ENCODE measurements at regions not wholly inside any gene's neighbourhood (a gene's known extent, or its start where the extent isn't known, plus 50 kb on each side); places are given as distances from the start of the nearest gene placed in this dataset.
"Not testable (repeated sequence)": the region's sequence is repeated elsewhere in the genome, so short reads cannot be mapped to it uniquely, and the experiment has no call there.

- H3K27me3 ChIP-seq; ATAC-seq; DNase-seq; H3K4me3 ChIP-seq; intact Hi-C loops (cut with DNase I); H3K9me3 ChIP-seq; H3K36me3 ChIP-seq (replicated peaks in 1 of 2; ENCODE audit: insufficient read depth in 1 of 2, low read depth in 2 of 2); H3K27ac ChIP-seq; H3K4me1 ChIP-seq: not testable (repeated sequence)
- 31 to 58% methylated on average over 1 of the region's 1 CpG for WGBS, 2 donors
These were observed 269.9 kb downstream of the CNTNAP3 start for GRCh38 chr9:39018107-39018506.

GRCh38 chr9:39015178-39015577 is 272.8 kb downstream of the CNTNAP3 start:
- H3K4me1 ChIP-seq; H3K27ac ChIP-seq; H3K27me3 ChIP-seq; H3K36me3 ChIP-seq (replicated peaks in 1 of 2; ENCODE audit: insufficient read depth in 1 of 2, low read depth in 2 of 2); DNase-seq; intact Hi-C loops (cut with DNase I); H3K9me3 ChIP-seq; H3K4me3 ChIP-seq; ATAC-seq: not testable (repeated sequence)
- no CpG with 5 or more reads among the region's 1 CpG for WGBS, 2 donors

- H3K27ac ChIP-seq; H3K4me3 ChIP-seq; DNase-seq; H3K36me3 ChIP-seq (replicated peaks in 1 of 2; ENCODE audit: insufficient read depth in 1 of 2, low read depth in 2 of 2); ATAC-seq; H3K9me3 ChIP-seq; H3K4me1 ChIP-seq; H3K27me3 ChIP-seq; intact Hi-C loops (cut with DNase I): not testable (repeated sequence)
These were observed 273.2 kb downstream of the CNTNAP3 start for GRCh38 chr9:39014805-39015123.

GRCh38 chr9:39014096-39014804 is 273.7 kb downstream of the CNTNAP3 start:
- ATAC-seq; intact Hi-C loops (cut with DNase I): not testable (repeated sequence)
- 48 to 74% methylated on average over 3 of the region's 6 CpGs for WGBS, 2 donors

GRCh38 chr9:39009743-39010142 is 278.2 kb downstream of the CNTNAP3 start:
- intact Hi-C loops (cut with DNase I); ATAC-seq; H3K4me3 ChIP-seq; H3K9me3 ChIP-seq; H3K27ac ChIP-seq; DNase-seq; H3K36me3 ChIP-seq (replicated peaks in 1 of 2; ENCODE audit: insufficient read depth in 1 of 2, low read depth in 2 of 2); H3K27me3 ChIP-seq; H3K4me1 ChIP-seq: not testable (repeated sequence)
- WGBS, 2 donors: 80 to 85% methylated on average over 4 of the region's 4 CpGs

More at GRCh38 chr9:39014096-39014804, 273.7 kb downstream of the CNTNAP3 start:
- not testable (repeated sequence) for H3K27me3 ChIP-seq; H3K9me3 ChIP-seq; H3K27ac ChIP-seq; H3K36me3 ChIP-seq (replicated peaks in 1 of 2; ENCODE audit: insufficient read depth in 1 of 2, low read depth in 2 of 2); H3K4me3 ChIP-seq; H3K4me1 ChIP-seq; DNase-seq

GRCh38 chr9:39009343-39009742 is 278.6 kb downstream of the CNTNAP3 start:
- H3K4me3 ChIP-seq; intact Hi-C loops (cut with DNase I); H3K9me3 ChIP-seq; H3K4me1 ChIP-seq; DNase-seq; H3K27me3 ChIP-seq; ATAC-seq; H3K36me3 ChIP-seq (replicated peaks in 1 of 2; ENCODE audit: insufficient read depth in 1 of 2, low read depth in 2 of 2); H3K27ac ChIP-seq: not testable (repeated sequence)

GRCh38 chr9:39008907-39009306 is 279.1 kb downstream of the CNTNAP3 start:
- H3K4me1 ChIP-seq; H3K27ac ChIP-seq; H3K27me3 ChIP-seq; intact Hi-C loops (cut with DNase I); DNase-seq; H3K4me3 ChIP-seq; H3K36me3 ChIP-seq (replicated peaks in 1 of 2; ENCODE audit: insufficient read depth in 1 of 2, low read depth in 2 of 2); ATAC-seq; H3K9me3 ChIP-seq: not testable (repeated sequence)
- WGBS, 2 donors: 75 to 100% methylated on average over 1 to 2 of the region's 2 CpGs

GRCh38 chr9:39005736-39006135 is 282.2 kb downstream of the CNTNAP3 start:
- H3K4me3 ChIP-seq; ATAC-seq; H3K27ac ChIP-seq; H3K4me1 ChIP-seq; H3K36me3 ChIP-seq (replicated peaks in 1 of 2; ENCODE audit: insufficient read depth in 1 of 2, low read depth in 2 of 2); DNase-seq; intact Hi-C loops (cut with DNase I); H3K27me3 ChIP-seq; H3K9me3 ChIP-seq: not testable (repeated sequence)

- DNase-seq; H3K27ac ChIP-seq; H3K4me1 ChIP-seq; intact Hi-C loops (cut with DNase I); H3K36me3 ChIP-seq (replicated peaks in 1 of 2; ENCODE audit: insufficient read depth in 1 of 2, low read depth in 2 of 2); H3K4me3 ChIP-seq; H3K9me3 ChIP-seq; H3K27me3 ChIP-seq; ATAC-seq: not testable (repeated sequence)
- WGBS, 2 donors: 81 to 88% methylated on average over 14 of the region's 14 CpGs
These were observed 281.2 kb upstream of the FAM240B start for GRCh38 chr9:39001085-39001593.

- 53 to 55% methylated on average over 7 of the region's 7 CpGs for WGBS, 2 donors
- DNase-seq; H3K36me3 ChIP-seq (replicated peaks in 1 of 2; ENCODE audit: insufficient read depth in 1 of 2, low read depth in 2 of 2); ATAC-seq; H3K27me3 ChIP-seq; H3K4me1 ChIP-seq; H3K4me3 ChIP-seq; H3K9me3 ChIP-seq; H3K27ac ChIP-seq; intact Hi-C loops (cut with DNase I): not testable (repeated sequence)
These were observed 279.3 kb upstream of the FAM240B start for GRCh38 chr9:38999277-38999676.

GRCh38 chr9:38993690-38994089 is 273.8 kb upstream of the FAM240B start:
- H3K9me3 ChIP-seq; H3K36me3 ChIP-seq (replicated peaks in 1 of 2; ENCODE audit: insufficient read depth in 1 of 2, low read depth in 2 of 2); H3K27me3 ChIP-seq; ATAC-seq; H3K27ac ChIP-seq; intact Hi-C loops (cut with DNase I); DNase-seq; H3K4me3 ChIP-seq; H3K4me1 ChIP-seq: not testable (repeated sequence)
- WGBS, 2 donors: no CpG with 5 or more reads among the region's 4 CpGs

- intact Hi-C loops (cut with DNase I); H3K9me3 ChIP-seq; DNase-seq; H3K4me3 ChIP-seq; H3K4me1 ChIP-seq; H3K36me3 ChIP-seq (replicated peaks in 1 of 2; ENCODE audit: insufficient read depth in 1 of 2, low read depth in 2 of 2); H3K27ac ChIP-seq; ATAC-seq; H3K27me3 ChIP-seq: not testable (repeated sequence)
- WGBS, 2 donors: 69 to 70% methylated on average over 9 to 11 of the region's 11 CpGs
These were observed 273.2 kb upstream of the FAM240B start for GRCh38 chr9:38993156-38993555.

Data from body of pancreas (tissue), 4 donors.